K562 (cell line): ENCODE measurements at regions not wholly inside any gene's neighbourhood (a gene's known extent, or its start where the extent isn't known, plus 50 kb on each side); places are given as distances from the start of the nearest gene placed in this dataset.

Source experiments
- ATAC-seq: fragments of 200-7000 bp; cut with Tn5 transposase; 3 replicates; pipeline ENCODE4 v1.9.1; 2020; ENCODE audit warnings: moderate library complexity
- BruUV-seq: library from RNA; stranded (reverse); fragments of 400-500 nt; replicated peaks from 2 replicates; lab custom pipeline; 2021; lab: Mats Ljungman, UMichigan
- CTCF ChIA-PET: fragments of 300-600 bp; formaldehyde crosslinking; extraction: SDS; loops from one replicate; lab custom pipeline; 2021; ENCODE audit warnings: low intra/inter-chr PET ratio; lab: Yijun Ruan, JAX
- POLR2A ChIA-PET: fragments of 300-600, 350-650 bp; sonication (Branson Sonifier 250); formaldehyde crosslinking; extraction: SDS; loops from one replicate; lab custom pipeline; 2021; ENCODE audit warnings: antibody characterized with exemption, inconsistent platforms; lab: Yijun Ruan, JAX
- DNase-seq, 4 experiments: peaks; one replicate each; pipeline versions ENCODE4 v3.0.0 to v3.0.0-alpha.2; 2011 to 2018; ENCODE audit warnings: low spot score in 3 of 4, mixed read lengths in 3 of 4; ENCODE audit errors: extremely low read depth in 1 of 4
- FAIRE-seq: peaks from 2 replicates; lab custom pipeline; 2011; peaks lifted over from hg19 to GRCh38; lab: Jason Lieb, UNC
- H2AFZ ChIP-seq: 2 replicates; pipeline ENCODE4 v1.6.0; 2011; ENCODE audit warnings: low read depth, low read length, control low read depth, inconsistent platforms
- H3K27ac ChIP-seq: fragments of 200-600 bp; 3 replicates; pipeline ENCODE4 v1.8.0; 2011; ENCODE audit warnings: low read depth, mild to moderate bottlenecking, control low read depth, inconsistent platforms, low read length, moderate library complexity, mixed read lengths; ENCODE audit errors: extremely low read depth
- H3K27me3 ChIP-seq, 2 experiments: fragments of 300-600 bp in 1 of 2; 2 replicates in 1 of 2; 3 replicates in 1 of 2; pipeline versions ENCODE4 v1.6.0 to v1.8.0; 2011; ENCODE audit warnings: inconsistent platforms in 2 of 2, low read length in 2 of 2, mild to moderate bottlenecking in 1 of 2, mixed read lengths in 1 of 2, moderate library complexity in 1 of 2; ENCODE audit not compliant: control insufficient read depth in 2 of 2, insufficient read depth in 2 of 2
- H3K36me3 ChIP-seq: fragments of 300-600 bp; 3 replicates; pipeline ENCODE4 v1.8.0; 2011; ENCODE audit warnings: mild to moderate bottlenecking, low read length, inconsistent platforms; ENCODE audit not compliant: control insufficient read depth, insufficient read depth
- H3K4me1 ChIP-seq, 2 experiments: fragments of 200-600 bp in 1 of 2; replicated peaks in 1 of 2; 2 replicates in 1 of 2; 3 replicates in 1 of 2; pipeline versions ENCODE4 v1.5.1 to v1.8.0; 2011; ENCODE audit warnings: inconsistent platforms in 2 of 2, low read length in 2 of 2, mild to moderate bottlenecking in 1 of 2, mixed read lengths in 1 of 2, moderate library complexity in 1 of 2; ENCODE audit not compliant: control insufficient read depth in 2 of 2, insufficient read depth in 2 of 2
- H3K4me2 ChIP-seq: 2 replicates; pipeline ENCODE4 v1.6.1; 2011; ENCODE audit warnings: low read length, control low read depth, inconsistent platforms, mixed read lengths; ENCODE audit not compliant: insufficient read depth
- H3K4me3 ChIP-seq: fragments of 200-600 bp; sonication (generic), shearing (Covaris generic); 2 replicates; pipeline ENCODE4 v1.5.1; 2016; ENCODE audit warnings: control low read depth, inconsistent platforms
- H3K79me2 ChIP-seq: fragments of 200-600 bp; 3 replicates; pipeline ENCODE4 v1.8.0; 2011; ENCODE audit warnings: low read length, inconsistent platforms; ENCODE audit not compliant: control insufficient read depth, insufficient read depth
- H3K9ac ChIP-seq, 2 experiments: 2 replicates each; pipeline versions ENCODE4 v1.6.0 to v1.6.1; 2011; ENCODE audit warnings: low read depth in 2 of 2, low read length in 2 of 2, control low read depth in 1 of 2, inconsistent platforms in 1 of 2, mild to moderate bottlenecking in 1 of 2, mixed read lengths in 1 of 2; ENCODE audit not compliant: insufficient read depth in 1 of 2
- H3K9me1 ChIP-seq: one replicate; pipeline ENCODE4 v1.6.0; 2011; ENCODE audit warnings: inconsistent platforms, mild to moderate bottlenecking, low read length, moderate library complexity; ENCODE audit not compliant: control insufficient read depth, insufficient read depth
- H3K9me3 ChIP-seq: replicated peaks from 2 replicates; pipeline ENCODE4 v1.5.1; 2011; ENCODE audit warnings: low read depth, low read length, inconsistent platforms; ENCODE audit not compliant: control insufficient read depth, insufficient read depth
- H4K20me1 ChIP-seq: replicated peaks from 2 replicates; pipeline ENCODE4 v1.6.1; 2011; ENCODE audit warnings: low read length, inconsistent platforms, mixed read lengths; ENCODE audit not compliant: control insufficient read depth, insufficient read depth
- ETS2 ChIP-seq: IDR thresholded peaks from 2 replicates; pipeline ENCODE4 v1.6.1; 2016; ENCODE audit warnings: borderline replicate concordance, missing genetic modification characterization, mild to moderate bottlenecking, moderate library complexity, missing compliant biosample characterization; ENCODE audit not compliant: poor library complexity, severe bottlenecking
- EWSR1 ChIP-seq: fragments of 450-650 bp; IDR thresholded peaks from 2 replicates; pipeline ENCODE4 v1.6.1; 2018; ENCODE audit warnings: borderline replicate concordance, mild to moderate bottlenecking, low read depth, moderate library complexity; ENCODE audit not compliant: partially characterized antibody
- EZH2 ChIP-seq: IDR thresholded peaks from 2 replicates; pipeline ENCODE4 v1.6.1; 2012; ENCODE audit warnings: low read depth, mild to moderate bottlenecking, inconsistent platforms, low read length, borderline replicate concordance
- GATA2 ChIP-seq: sonication (generic); formaldehyde crosslinking; IDR thresholded peaks from 2 replicates; pipeline ENCODE4 v1.4.0; 2020; ENCODE audit warnings: mild to moderate bottlenecking, missing genetic modification reagents
- LEF1 ChIP-seq: fragments of 450-650 bp; IDR thresholded peaks from 2 replicates; pipeline ENCODE4 v1.6.1; 2016; ENCODE audit warnings: mild to moderate bottlenecking
- NR2F6 ChIP-seq: fragments of 450-650 bp; formaldehyde crosslinking; IDR thresholded peaks from 2 replicates; pipeline ENCODE4 v1.4.0; 2020; ENCODE audit warnings: mild to moderate bottlenecking
- PHTF2 ChIP-seq: fragments of 250-450 bp; sonication (Bioruptor Pico); IDR thresholded peaks from 2 replicates; pipeline ENCODE4 v1.5.0; 2021; ENCODE audit warnings: mild to moderate bottlenecking
- SAP30 ChIP-seq: fragments of 200-600 bp; sonication (generic); IDR thresholded peaks from 2 replicates; pipeline ENCODE4 v1.6.1; 2012; ENCODE audit warnings: borderline replicate concordance, low read depth, mild to moderate bottlenecking, moderate library complexity, low read length, control low read depth, inconsistent platforms; ENCODE audit not compliant: insufficient read depth, poor library complexity, severe bottlenecking
- SLC30A9 ChIP-seq: fragments of 250-450 bp; sonication (Bioruptor Pico); IDR thresholded peaks from 2 replicates; pipeline ENCODE4 v1.8.0; 2022; ENCODE audit warnings: mild to moderate bottlenecking, moderate library complexity
- SRSF1 ChIP-seq: fragments of 200-400 bp; formaldehyde crosslinking; IDR thresholded peaks from 2 replicates; pipeline ENCODE4 v1.6.1; 2017; ENCODE audit warnings: mild to moderate bottlenecking, low read depth, low read length, moderate library complexity
- TRIM28 ChIP-seq: fragments of 450-650 bp; IDR thresholded peaks from 2 replicates; pipeline ENCODE4 v1.6.1; 2017
- ZNF57 ChIP-seq: fragments of 450-650 bp; formaldehyde crosslinking; IDR thresholded peaks from 2 replicates; pipeline ENCODE4 v1.4.0; 2020; ENCODE audit warnings: mild to moderate bottlenecking, moderate library complexity
- ZSCAN29 ChIP-seq: fragments of 450-650 bp; IDR thresholded peaks from 2 replicates; pipeline ENCODE4 v1.6.1; 2017
- WGBS: fragments of 100-300 bp; shearing (Covaris generic); methylation state at CpG from one replicate; pipeline ENCODE4 v1.1.6; 2016; ENCODE audit warnings: low coverage, mixed read lengths; ENCODE audit not compliant: insufficient coverage; ENCODE audit errors: missing lambda C conversion rate; 5-methylcytosine and 5-hydroxymethylcytosine counted together
- in situ Hi-C: fragments of 300-500 bp; cut with MboI; formaldehyde crosslinking; loops from 4 replicates; pipeline ENCODE4 v1.15.0; 2018; ENCODE audit warnings: inconsistent platforms, mixed read lengths
- intact Hi-C: fragments of 100-400 bp; cut with micrococcal nuclease; formaldehyde crosslinking; loops from 2 replicates; pipeline ENCODE4 v1.14.2; 2022
- TF ChIP-seq, protein P1 (sequence below), 2 experiments: IDR thresholded peaks; 2 replicates each; pipeline ENCODE4 v1.6.1; 2012; ENCODE audit warnings: improper control_type of control experiment in 2 of 2, low read depth in 2 of 2, low read length in 2 of 2, borderline replicate concordance in 1 of 2
- TF ChIP-seq, protein P2 (sequence below): fragments of 450-650 bp; IDR thresholded peaks from 2 replicates; pipeline ENCODE4 v1.6.1; 2014; ENCODE audit warnings: low read depth, mild to moderate bottlenecking, moderate library complexity, borderline replicate concordance

DNA sequence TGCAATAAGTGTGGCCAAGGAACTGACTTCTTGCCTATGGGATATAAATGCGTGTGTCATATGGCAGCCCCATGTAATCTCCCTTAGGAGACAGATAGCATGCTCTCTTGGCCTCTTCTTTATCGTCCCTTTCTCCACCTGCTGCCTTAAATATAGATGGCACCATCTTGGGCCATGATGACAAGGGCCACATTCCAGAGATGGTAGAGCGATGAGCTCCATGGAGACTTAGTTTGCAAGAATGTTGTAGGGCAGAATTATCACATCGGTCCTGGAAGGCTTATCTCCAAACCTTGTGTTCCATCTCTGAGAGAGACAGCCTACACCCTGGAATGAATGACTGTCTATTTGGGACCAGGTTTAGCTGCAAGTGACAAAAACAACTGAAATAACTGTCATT lies 536.7 kb downstream of the TNS1 start:
- FAIRE-seq (no peak), DNase-seq (no peak), ATAC-seq (no peak)
- intact Hi-C loops (no loop called here), in situ Hi-C loops (no loop called here)
- Histone ChIP-seq H3K9ac (no peak overlapping the region), H3K4me2 (no peak overlapping the region), H3K36me3 (no peaks in the 10 kb centered on the region), H3K9me3 (no peaks in the 10 kb centered on the region), H2AFZ (no peak overlapping the region), H3K27me3 (no peaks in the 10 kb centered on the region), H4K20me1 (no peaks in the 10 kb centered on the region), H3K79me2 (no peaks in the 10 kb centered on the region), H3K4me1 (no peaks in the 10 kb centered on the region), H3K4me3 (no peak overlapping the region), H3K27ac (no peak overlapping the region), H3K9me1 (no peaks in the 10 kb centered on the region)
- BruUV-seq = no TSS peak
- POLR2A ChIA-PET = no interaction called here
- CTCF ChIA-PET = no interaction called here
- 0% methylated on average over 4 of the region's 4 CpGs for WGBS
- TF ChIP-seq SAP30 (no peak), ZNF57 (CRISPR knock-in tag) (no peak), PHTF2 (no peak), TRIM28 (no peak), GATA2 (CRISPR knock-in tag) (no peak), LEF1 (no peak), NR2F6 (CRISPR knock-in tag) (no peak), ETS2 (tag) (no peak), SRSF1 (no peak), ZSCAN29 (no peak), EWSR1 (no peak), SLC30A9 (CRISPR knock-in tag) (no peak), EZH2 (no peak)
- TF ChIP-seq, protein P1, sequence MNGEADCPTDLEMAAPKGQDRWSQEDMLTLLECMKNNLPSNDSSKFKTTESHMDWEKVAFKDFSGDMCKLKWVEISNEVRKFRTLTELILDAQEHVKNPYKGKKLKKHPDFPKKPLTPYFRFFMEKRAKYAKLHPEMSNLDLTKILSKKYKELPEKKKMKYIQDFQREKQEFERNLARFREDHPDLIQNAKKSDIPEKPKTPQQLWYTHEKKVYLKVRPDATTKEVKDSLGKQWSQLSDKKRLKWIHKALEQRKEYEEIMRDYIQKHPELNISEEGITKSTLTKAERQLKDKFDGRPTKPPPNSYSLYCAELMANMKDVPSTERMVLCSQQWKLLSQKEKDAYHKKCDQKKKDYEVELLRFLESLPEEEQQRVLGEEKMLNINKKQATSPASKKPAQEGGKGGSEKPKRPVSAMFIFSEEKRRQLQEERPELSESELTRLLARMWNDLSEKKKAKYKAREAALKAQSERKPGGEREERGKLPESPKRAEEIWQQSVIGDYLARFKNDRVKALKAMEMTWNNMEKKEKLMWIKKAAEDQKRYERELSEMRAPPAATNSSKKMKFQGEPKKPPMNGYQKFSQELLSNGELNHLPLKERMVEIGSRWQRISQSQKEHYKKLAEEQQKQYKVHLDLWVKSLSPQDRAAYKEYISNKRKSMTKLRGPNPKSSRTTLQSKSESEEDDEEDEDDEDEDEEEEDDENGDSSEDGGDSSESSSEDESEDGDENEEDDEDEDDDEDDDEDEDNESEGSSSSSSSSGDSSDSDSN (IDR thresholded peaks at IDR 0.05; ENCODE audit: borderline replicate concordance in 1 of 2, low read depth in 2 of 2, low read length in 2 of 2) = no peak
- TF ChIP-seq, protein P2, sequence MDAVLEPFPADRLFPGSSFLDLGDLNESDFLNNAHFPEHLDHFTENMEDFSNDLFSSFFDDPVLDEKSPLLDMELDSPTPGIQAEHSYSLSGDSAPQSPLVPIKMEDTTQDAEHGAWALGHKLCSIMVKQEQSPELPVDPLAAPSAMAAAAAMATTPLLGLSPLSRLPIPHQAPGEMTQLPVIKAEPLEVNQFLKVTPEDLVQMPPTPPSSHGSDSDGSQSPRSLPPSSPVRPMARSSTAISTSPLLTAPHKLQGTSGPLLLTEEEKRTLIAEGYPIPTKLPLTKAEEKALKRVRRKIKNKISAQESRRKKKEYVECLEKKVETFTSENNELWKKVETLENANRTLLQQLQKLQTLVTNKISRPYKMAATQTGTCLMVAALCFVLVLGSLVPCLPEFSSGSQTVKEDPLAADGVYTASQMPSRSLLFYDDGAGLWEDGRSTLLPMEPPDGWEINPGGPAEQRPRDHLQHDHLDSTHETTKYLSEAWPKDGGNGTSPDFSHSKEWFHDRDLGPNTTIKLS = no peak
